GM19438 (cell line): ENCODE measurements at regions not wholly inside any gene's neighbourhood (a gene's known extent, or its start where the extent isn't known, plus 50 kb on each side); places are given as distances from the start of the nearest gene placed in this dataset.
"Not testable (repeated sequence)": the region's sequence is repeated elsewhere in the genome, so short reads cannot be mapped to it uniquely, and the experiment has no call there.

Source experiments
- ATAC-seq: cut with Tn5 transposase; IDR thresholded peaks from one replicate; pipeline ENCODE4 v1.9.1; 2021; ENCODE audit warnings: low read depth; ENCODE audit not compliant: unreplicated experiment

DNA sequence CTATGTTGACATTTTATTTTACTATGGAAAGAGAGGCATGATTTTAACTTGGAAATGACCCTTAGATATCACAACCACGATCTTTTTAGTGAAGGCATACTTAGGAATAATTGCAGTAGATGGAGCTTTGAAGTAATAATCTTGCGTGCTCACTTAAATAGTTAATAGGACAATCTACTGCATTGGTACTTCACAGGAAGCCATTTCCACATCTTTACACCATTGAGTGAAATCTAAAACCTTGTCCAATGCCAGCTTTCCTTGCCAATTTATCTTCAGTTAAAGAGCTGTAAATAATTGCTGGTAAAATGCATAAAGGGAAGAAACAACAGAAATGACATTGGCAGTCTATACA lies 586.3 kb downstream of the ADGRL2 start:
- ATAC-seq: no peak

DNA sequence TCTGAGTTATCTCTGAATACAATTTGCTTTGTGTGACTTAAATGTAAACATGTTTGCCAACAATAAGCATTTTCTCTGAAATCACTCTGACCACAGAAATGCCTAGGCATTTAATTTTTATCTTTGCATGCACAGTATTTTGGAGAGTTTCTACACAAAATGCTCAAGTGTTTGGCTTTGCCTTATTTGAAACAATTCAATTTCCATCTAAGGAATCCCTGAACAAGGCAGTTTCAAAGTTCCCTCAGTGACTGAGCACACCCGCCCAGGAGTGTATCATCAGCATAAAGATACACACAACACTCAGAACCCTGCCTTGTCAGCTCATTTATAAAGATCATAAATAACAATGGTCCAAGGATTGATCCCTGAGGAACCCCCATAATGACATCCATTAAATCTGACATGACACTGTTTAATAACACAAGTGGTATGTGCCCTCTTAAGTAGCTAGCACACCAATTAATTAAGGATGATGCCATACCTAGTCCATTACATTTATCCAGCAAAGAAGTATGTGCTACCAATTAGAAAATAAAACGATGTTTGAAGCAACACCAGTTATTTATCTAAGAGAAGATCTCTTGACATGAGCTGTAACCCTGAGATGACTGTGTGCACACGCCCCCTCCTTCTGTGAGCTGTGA lies 585.8 kb downstream of the ADGRL2 start:
- no peak for ATAC-seq

DNA sequence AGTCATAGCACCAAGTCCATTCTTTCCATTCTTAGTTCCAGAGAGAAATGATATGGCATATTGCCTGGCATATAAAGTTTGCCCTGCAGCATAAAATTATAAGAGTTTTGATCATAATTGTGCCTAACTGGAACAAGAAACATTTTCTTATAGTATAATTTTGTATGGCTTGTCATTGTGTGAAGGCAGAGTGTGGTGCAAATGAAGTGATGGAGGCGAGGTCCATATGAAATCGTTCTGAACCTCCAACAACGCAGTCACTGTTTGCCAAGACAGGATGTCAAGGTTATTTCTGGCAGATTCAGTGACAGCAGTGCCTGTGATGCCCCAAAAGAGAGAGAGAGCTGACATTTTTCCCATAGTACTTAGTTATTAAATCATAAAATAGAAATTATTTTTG lies 584.0 kb downstream of the ADGRL2 start:
- ATAC-seq: no peak

DNA sequence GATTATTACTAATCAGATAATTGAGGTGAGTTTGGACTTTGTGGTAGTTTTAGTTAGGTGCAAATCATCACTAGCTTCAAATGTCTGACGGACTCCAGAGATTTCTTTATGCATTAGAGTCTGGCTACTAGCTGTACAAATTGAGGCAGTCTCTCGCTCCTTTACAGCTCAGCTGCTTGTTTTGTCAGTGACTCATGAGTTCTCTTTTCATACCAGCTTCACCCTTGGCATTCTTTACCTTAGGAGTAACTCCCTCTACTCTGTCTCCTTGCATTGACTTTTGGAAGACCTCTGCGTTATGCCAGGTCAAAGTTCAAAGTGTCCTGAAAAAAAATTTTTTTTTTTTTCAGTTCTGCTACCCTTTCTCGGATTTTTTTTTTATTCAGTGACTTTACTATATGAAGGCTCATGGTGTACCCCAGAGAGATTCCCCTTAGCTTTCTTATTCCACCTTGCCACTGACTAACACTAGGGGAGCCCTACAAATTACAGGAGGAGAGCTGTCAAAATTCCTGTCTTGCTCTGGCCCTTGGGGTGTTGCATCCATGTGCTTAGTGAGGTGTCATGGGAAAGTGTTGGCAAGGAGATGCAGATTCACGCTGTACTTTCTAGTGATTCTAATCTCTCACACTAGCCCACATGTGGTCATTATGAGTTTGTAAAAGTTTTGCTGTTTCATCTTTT lies 576.6 kb downstream of the ADGRL2 start:
- no peak for ATAC-seq

DNA sequence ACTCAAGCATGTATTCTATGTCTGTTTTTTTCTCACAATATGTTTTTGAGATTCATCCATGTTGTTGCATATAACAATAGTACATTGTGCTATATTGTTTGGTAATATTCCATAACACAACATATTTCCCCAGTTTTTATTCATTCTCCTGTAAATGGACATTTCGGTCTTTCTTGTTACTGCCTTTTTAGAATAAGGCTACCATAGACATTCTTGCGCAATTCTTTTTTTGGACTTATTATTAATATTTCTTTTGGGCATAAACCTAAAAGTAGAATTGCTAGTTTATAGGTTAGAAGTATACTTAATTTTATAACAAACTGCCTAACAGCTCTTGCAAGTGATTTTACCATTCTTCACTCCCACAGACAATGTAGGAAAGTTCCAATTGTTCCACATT lies 573.0 kb downstream of the ADGRL2 start:
- ATAC-seq: no peak

DNA sequence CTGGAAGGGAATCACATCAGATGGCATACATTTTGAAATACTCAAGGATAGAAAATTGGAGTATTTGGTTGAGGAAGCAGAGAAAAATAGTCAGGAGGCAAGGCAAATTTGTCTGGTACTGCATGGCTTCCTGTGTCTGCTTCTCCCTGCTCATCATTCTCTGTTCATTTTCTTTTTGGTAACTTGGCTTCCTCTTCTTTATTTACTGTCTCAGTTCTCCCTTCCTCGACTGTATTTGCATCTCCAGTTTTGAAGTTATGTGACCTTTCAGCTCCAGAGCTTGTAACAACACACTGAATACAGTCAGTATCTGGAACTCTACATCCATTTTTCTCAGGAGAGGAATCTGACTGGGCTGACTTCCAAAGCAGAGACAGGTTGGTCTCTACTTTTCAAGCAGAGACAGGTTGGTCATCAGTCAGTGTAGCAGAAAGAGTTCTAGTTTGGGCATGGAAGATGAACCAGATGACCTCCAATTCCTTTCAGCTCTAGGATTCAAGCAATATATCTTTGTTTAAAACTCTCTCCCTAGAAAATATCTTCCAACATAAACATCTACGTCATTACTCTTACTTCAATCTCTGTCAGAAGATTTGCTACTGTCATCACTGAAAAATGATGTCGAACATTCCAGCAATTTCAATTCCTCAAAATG lies 571.2 kb downstream of the ADGRL2 start:
- ATAC-seq: no peak

DNA sequence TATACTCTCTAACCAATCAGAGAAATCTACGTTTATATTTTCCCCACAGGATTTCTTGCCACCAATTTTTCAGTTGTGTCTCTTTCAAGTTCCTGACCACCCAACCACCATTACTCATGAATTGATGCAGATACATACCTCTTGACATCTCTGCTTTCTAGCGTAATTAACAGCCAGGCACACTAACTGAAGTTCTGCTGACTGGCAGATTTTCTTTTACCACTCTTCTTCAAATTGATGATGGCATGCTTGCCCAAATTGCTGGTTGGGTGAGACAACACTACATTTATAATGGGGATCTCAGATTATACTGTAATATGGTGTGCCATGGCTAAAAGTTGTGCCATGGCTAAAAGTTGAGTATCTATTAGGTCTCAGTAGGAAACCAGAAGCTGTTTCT lies 566.7 kb downstream of the ADGRL2 start:
- no peak for ATAC-seq

DNA sequence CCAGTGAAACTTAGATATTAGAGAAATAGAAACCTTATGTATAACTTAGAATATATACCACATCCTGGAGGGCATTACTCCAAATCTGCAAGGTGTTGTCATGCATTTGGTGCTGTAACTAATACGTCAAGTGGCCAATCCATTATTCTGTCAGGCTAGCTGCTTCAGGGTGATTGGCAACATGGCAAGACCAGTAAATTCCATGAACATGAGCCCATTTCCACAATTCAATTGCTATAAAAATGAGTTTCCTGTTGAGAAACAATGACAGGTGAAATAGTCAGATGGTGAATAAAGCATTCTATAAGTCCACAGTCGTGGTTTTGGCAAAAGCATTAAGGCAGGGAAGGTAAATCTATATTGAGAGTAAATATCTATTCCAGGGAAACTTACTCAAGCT lies 566.0 kb downstream of the ADGRL2 start:
- no peak for ATAC-seq

DNA sequence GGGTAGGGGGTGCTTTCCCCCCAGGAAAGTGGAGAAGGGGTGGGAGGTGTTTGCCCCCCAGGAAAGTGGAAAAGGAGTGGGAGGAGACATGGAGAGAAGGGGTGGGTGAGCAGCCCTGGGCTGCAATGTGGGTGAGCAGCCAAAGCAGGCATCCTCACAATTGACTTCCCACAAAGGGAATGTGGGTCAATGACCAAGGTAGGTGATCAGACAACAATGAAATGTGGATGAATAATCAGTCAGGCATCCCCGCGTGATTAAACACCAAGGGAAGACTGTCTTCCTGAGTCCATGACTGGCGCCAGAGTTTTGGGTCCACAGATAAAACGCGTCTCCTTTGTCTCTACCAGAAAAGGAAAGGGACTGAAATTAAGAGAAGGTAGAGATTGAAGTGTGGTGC lies 558.8 kb downstream of the ADGRL2 start:
- not testable (repeated sequence) for ATAC-seq

DNA sequence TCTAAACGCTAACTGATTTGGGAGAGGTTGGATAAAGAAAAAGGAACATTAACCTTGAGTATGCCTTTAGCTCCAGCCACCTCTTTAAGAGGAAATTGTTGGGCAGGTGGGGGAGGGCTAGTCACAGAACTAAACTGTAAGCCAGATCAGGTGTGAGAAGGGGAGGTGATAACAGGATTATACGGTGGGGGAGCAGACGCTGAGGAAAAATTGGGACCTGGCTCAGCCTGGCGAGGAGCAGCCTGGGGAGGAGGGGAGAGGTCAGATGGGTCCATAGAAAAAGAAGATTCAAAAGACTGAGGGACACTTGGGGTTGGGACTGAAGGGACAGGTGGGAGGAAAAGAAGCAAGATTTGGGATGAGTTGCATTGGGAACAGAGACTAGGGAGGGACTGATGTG lies 558.0 kb downstream of the ADGRL2 start:
- ATAC-seq: not testable (repeated sequence)

DNA sequence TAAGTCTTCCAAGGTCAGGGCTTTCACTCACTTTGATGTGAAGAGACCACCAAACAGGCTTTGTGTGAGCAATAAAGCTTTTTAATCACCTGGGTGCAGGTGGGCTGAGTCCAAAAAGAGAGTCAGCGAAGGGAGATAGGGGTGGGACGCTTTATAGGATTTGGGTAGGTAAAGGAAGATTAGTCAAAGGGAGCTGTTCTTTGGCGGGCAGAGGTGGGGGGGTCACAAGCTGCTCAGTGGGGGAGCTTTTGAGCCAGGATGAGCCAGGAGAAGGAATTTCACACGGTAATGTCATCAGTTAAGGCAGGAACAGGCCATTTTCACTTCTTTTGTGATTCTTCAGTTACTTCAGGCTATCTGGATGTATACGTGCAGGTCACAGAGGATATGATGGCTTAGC lies 553.8 kb downstream of the ADGRL2 start:
- ATAC-seq: not testable (repeated sequence)

DNA sequence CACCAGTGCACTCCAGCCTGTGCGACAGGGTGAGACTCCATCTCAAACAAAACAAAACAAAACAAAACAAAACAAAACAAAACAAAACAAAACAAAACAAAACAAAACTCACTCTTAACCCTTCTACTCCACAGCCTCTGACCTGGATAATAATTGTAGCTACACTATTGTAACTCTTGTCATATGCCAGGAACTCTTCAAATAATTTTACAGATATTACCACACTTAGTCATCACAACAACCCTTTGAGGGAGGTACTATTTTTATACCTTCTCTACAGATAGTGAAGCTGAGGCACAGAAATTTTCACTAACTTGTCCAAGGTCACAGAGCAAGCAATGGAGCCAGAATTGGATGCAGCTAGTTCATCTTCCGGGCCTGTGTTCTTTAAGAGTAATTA lies 547.8 kb downstream of the ADGRL2 start:
- no peak for ATAC-seq

DNA sequence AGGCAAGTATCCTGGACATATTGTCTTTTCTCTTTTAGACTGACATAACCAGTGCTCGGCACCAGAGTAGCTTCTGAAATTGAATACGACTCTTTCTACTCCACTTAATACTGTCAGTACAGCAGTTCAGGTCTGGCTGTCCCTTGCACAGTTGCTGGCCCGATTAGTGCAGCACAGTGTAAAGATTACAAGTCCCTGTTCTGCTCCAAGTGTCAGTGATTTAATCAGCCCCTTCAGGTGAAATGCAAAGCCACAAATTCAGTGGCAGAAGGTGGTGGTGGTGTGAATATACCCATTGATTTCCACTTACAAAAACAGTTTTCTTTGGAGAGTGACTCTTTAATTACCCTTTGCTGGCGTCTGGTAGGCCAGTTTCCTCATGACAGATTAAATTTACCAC lies 545.4 kb downstream of the ADGRL2 start:
- no peak for ATAC-seq

DNA sequence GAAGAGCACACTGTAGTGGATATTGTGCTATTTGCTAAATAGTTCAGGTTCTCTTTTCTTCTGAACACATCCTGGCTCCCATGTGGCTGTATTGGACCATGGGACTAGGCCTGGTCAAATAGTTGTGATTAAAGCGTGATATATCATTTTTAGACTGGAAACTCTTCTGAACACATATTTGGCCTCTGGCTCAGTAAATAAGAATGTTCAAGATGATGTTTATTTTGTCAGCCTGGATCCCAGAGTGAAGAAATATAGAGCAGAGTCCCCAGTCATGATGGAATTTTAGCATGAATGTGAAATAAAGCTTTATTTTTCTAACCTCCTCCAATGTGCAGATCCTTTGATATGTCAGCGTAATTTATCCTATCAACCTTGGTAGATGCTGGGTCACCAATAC lies 542.6 kb downstream of the ADGRL2 start:
- no peak for ATAC-seq

DNA sequence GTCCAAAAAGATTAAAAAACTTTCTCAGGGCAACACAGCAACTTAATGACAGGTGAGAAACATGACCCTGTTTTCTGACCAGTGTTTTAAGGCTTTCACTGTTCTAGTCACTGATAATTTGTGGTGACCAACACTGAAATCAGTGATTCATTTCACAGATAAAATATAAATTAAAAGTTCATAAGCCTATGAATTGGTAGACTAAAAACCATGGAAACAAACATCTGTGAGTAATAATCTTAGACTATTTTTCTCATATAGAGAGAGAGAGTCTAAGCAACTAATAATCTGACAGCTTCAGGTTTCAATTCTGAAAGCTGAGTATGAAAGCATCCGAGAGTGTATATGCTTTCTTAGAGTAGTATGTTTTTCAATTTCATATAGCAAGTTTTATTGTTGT lies 536.9 kb downstream of the ADGRL2 start:
- ATAC-seq: no peak

DNA sequence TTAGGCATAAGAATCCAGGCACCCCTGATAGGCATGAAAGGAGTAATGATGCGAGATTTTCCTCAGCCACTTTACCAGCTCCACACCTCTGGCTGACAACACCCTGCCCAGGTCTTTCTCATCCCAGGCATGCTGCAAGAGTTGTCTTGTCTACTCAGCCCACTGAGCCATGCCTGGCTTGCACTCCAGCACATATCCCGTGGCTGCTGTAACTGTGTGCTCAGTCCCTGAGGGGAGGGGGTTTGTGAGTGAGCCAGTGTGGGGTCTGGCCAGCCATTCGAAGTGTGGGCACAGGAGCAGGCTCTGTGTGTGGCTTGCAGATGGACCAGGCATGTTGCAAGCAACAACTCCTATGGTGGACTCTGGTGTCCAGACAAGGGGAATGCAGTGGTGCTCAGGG lies 529.6 kb downstream of the ADGRL2 start:
- no peak for ATAC-seq

DNA sequence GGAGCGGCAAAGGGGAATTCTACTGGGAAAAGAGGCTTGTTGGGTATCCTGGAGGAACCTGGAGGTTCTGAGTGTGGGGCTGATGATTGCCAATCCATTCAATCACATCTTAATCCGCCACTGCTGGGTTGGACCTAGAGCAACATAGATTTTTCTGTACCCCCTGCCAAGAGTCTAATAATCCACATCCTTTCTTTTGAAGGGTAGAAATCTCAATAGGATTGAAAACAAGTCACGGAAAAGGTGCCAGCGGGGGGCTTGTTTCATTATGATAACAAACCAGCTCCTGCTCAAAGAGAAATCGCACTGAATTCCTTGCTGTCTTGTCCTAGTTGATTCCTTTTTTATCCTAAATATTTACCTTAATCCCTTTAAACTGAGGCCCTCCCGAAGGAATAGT lies 528.5 kb downstream of the ADGRL2 start:
- no peak for ATAC-seq

DNA sequence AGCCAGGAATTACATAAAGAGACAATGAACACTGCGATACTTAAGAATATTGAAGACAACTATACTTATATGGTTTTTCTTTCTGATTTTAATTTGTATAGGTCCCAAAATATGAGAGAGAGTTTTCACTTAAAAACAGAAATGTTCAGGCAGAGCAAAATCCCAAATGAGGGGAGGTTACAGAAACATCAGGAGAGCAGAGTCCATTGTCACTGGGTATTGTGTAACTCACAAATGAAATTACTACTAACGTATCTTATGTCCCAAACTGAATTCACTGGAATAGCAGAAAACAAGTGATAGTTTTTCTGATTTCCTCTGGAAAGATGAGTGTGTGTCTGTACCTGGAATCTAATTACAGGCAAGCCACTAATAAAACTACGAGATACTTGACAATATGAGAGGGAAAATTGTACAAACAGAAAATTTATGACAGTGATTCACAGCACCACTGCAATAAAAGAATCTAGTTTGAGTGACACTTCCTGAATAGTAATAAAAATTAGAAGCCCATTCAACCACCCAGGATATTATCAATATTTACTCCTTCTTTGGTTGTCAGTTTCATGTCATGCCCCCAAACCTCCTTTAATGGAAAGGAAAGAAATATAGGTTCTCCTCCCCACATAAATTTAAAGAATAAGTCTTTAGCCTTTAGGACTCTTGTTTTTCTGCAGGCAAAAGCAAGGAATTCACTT lies 522.6 kb downstream of the ADGRL2 start:
- no peak for ATAC-seq

DNA sequence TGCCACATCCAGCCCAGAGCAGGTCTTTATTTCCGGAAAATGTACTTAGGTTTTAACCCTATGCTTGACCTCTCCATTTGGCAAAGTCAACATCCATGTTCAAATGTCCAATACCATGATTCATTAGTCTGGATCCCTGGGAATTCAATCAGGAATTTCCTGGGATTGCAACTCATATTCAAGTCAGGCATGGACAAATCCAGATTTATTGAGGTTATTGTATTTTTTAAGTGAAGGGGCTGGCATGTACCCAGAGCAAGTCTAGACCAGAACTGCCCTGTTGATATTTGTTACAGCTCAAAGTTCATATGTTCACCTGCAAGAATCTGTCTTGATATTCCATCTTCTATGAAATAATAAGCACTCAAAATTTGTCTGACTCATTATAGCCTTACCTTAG lies 521.1 kb downstream of the ADGRL2 start:
- no peak for ATAC-seq

DNA sequence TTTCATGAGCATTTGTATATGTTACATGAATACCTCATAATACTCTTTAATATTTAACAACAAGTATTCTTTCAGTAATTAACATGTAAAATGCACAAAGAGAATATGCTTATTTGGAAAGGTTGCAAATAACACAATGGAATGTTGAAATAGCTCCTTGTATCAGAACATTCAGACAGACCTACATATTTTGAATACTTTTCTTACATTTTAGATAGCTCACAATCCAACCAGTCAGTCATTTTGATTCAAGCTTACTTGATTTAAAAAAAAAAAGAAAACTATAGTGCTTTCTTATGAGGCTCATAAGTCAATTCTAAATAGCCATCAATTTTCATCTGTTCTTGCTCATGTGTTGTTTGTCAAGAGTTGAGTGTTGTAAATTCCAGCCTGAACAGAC lies 518.8 kb downstream of the ADGRL2 start:
- no peak for ATAC-seq

DNA sequence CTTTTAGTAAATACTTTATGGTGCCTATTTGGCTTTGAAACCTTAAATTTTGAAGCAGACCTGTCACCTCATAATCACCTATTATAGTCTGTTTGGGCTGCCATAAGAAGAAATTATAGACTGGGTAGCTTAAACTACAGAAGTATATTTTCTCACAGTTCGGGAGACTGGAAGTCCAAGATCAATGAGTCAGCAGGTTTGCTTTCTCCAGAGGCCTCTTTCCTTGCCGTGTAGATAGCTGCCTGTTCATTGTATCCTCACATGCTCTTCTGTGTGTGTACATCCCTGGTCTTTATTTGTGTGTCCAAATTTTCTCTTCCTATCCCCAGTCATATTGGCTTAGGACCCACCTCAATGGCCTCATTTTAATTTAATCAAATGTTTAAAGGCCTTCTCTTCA lies 518.2 kb downstream of the ADGRL2 start:
- ATAC-seq: no peak

DNA sequence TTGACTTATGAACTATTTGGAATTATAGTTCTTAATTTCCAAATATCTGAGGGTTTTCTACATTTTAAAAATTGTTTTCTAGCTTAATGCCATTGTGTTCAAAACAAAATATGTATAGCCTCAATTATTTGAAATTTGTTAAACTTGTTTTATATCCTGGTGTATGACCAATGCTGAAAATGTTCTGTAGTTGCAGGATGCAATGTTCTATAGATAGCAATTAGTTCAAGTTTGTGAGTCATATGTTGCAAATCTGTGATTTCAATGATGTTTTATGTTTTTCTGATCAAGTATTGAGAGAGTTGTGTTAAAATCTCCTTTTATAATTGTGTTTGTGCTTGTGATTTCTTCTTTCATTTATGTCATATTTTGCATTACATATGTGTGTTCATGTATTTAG lies 517.5 kb downstream of the ADGRL2 start:
- ATAC-seq: no peak
